ENCODE measurements at regions not wholly inside any gene's neighbourhood (a gene's known extent, or its start where the extent isn't known, plus 50 kb on each side); places are given as distances from the start of the nearest gene placed in this dataset.

DNA sequence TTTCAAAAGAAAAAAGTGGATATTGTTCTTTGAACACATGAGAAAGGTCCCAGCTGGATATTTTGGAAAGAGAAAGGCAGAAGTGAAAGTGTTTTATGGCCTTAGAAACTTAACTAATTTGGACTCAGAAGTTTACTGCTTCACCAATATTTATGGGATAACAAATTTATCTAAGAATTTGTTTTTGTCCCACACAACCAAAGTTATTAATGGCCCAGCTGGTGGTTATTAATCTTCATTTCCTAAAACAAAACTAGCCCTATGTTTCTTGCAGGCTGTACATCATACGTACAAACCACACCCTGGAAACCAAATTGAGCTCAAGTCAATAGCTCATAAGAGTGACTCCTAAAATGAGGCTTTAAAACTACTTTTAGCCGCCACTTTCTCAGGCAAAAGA, 372.9 kb upstream of the LMCD1 start:
- no peak for DNase-seq (ENCODE audit: low read depth in 1 of 2, low spot score in 1 of 2)
- TF ChIP-seq SPI1 (IDR thresholded peaks at IDR 0.05; ENCODE audit: borderline replicate concordance, low read depth) (no peak), POLR2AphosphoS5 (IDR thresholded peaks at IDR 0.05; ENCODE audit: low read depth) (no peak), GABPA (IDR thresholded peaks at IDR 0.05; ENCODE audit: low read depth) (no peak)
- TF ChIP-seq, protein P1, sequence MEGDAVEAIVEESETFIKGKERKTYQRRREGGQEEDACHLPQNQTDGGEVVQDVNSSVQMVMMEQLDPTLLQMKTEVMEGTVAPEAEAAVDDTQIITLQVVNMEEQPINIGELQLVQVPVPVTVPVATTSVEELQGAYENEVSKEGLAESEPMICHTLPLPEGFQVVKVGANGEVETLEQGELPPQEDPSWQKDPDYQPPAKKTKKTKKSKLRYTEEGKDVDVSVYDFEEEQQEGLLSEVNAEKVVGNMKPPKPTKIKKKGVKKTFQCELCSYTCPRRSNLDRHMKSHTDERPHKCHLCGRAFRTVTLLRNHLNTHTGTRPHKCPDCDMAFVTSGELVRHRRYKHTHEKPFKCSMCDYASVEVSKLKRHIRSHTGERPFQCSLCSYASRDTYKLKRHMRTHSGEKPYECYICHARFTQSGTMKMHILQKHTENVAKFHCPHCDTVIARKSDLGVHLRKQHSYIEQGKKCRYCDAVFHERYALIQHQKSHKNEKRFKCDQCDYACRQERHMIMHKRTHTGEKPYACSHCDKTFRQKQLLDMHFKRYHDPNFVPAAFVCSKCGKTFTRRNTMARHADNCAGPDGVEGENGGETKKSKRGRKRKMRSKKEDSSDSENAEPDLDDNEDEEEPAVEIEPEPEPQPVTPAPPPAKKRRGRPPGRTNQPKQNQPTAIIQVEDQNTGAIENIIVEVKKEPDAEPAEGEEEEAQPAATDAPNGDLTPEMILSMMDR (IDR thresholded peaks at IDR 0.05; ENCODE audit: insufficient read depth, low read length), result no peak
- TF ChIP-seq, protein P2, sequence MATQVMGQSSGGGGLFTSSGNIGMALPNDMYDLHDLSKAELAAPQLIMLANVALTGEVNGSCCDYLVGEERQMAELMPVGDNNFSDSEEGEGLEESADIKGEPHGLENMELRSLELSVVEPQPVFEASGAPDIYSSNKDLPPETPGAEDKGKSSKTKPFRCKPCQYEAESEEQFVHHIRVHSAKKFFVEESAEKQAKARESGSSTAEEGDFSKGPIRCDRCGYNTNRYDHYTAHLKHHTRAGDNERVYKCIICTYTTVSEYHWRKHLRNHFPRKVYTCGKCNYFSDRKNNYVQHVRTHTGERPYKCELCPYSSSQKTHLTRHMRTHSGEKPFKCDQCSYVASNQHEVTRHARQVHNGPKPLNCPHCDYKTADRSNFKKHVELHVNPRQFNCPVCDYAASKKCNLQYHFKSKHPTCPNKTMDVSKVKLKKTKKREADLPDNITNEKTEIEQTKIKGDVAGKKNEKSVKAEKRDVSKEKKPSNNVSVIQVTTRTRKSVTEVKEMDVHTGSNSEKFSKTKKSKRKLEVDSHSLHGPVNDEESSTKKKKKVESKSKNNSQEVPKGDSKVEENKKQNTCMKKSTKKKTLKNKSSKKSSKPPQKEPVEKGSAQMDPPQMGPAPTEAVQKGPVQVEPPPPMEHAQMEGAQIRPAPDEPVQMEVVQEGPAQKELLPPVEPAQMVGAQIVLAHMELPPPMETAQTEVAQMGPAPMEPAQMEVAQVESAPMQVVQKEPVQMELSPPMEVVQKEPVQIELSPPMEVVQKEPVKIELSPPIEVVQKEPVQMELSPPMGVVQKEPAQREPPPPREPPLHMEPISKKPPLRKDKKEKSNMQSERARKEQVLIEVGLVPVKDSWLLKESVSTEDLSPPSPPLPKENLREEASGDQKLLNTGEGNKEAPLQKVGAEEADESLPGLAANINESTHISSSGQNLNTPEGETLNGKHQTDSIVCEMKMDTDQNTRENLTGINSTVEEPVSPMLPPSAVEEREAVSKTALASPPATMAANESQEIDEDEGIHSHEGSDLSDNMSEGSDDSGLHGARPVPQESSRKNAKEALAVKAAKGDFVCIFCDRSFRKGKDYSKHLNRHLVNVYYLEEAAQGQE (IDR thresholded peaks at IDR 0.05; ENCODE audit: insufficient replicate concordance, low read depth), result no peak

DNA sequence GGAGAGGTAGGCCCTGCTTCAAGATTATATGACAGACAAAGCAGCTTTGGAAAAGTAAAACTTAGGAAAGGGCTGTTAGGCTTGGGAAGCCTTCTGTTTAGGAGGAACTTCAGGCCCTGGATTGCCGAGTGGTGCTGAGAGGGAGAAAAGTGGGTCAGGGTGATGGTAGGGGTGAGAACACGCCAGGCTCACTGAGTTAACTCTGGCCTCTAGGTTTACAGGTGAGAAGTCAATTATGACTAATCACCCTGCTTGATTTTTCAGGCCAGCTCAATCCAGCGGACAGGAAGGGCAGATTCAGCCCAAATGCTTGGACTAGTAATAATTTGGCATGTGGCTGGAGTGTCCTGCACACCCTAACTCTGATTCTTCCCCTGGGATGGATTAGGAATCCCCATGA, 365.1 kb upstream of the LMCD1 start:
- no peak overlapping the region for H3K27ac ChIP-seq (replicated peaks)
- no peak for TF ChIP-seq SPI1 (IDR thresholded peaks at IDR 0.05; ENCODE audit: borderline replicate concordance, low read depth)
- TF ChIP-seq POLR2AphosphoS5 (IDR thresholded peaks at IDR 0.05; ENCODE audit: low read depth), result no peak
- TF ChIP-seq GABPA (IDR thresholded peaks at IDR 0.05; ENCODE audit: low read depth), result no peak
- TF ChIP-seq, protein P1 (IDR thresholded peaks at IDR 0.05; ENCODE audit: insufficient read depth, low read length), result no peak
- H3K4me3 ChIP-seq (replicated peaks; ENCODE audit: insufficient read depth, low read length), result no peak overlapping the region
- DNase-seq (ENCODE audit: low read depth in 1 of 2, low spot score in 1 of 2), result no peak
- H3K27me3 ChIP-seq (ENCODE audit: insufficient read depth, poor library complexity, severe bottlenecking), result no peaks in the 10 kb centered on the region

More for the DNA sequence above, 372.9 kb upstream of the LMCD1 start:
- no peaks in the 10 kb centered on the region for H3K27me3 ChIP-seq (ENCODE audit: insufficient read depth, poor library complexity, severe bottlenecking)
- no peak overlapping the region for H3K27ac ChIP-seq (replicated peaks)
- no peak overlapping the region for H3K4me3 ChIP-seq (replicated peaks; ENCODE audit: insufficient read depth, low read length)

DNA sequence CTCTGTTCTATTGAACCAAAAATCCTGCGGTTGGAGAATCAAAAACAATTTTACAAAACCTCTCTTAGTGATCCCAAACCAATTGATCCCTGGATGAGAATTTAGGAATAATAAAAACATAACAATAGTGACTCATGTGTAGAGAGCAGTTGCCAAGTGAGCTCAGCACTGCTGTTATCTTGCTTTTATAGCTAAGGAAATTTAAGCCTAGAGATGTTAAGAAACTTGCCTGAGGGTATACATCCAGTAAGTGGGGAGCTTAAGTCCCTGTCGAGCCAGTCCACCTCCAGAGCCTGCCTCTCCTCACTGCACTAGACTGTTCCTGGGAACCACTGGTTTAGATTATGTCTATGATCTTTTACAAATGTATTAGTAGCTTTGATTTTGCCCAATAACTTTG, 358.4 kb upstream of the LMCD1 start:
- H3K27ac ChIP-seq (replicated peaks), result no peak overlapping the region
- H3K27me3 ChIP-seq (ENCODE audit: insufficient read depth, poor library complexity, severe bottlenecking), result no peaks in the 10 kb centered on the region
- TF ChIP-seq, protein P2 (IDR thresholded peaks at IDR 0.05; ENCODE audit: insufficient replicate concordance, low read depth), result no peak
- no peak for TF ChIP-seq POLR2AphosphoS5 (IDR thresholded peaks at IDR 0.05; ENCODE audit: low read depth)
- TF ChIP-seq, protein P1 (IDR thresholded peaks at IDR 0.05; ENCODE audit: insufficient read depth, low read length), result no peak
- no peak for TF ChIP-seq GABPA (IDR thresholded peaks at IDR 0.05; ENCODE audit: low read depth)
- no peak for TF ChIP-seq SPI1 (IDR thresholded peaks at IDR 0.05; ENCODE audit: borderline replicate concordance, low read depth)
- H3K4me3 ChIP-seq (replicated peaks; ENCODE audit: insufficient read depth, low read length), result no peak overlapping the region
- no peak for DNase-seq (ENCODE audit: low read depth in 1 of 2, low spot score in 1 of 2)

DNA sequence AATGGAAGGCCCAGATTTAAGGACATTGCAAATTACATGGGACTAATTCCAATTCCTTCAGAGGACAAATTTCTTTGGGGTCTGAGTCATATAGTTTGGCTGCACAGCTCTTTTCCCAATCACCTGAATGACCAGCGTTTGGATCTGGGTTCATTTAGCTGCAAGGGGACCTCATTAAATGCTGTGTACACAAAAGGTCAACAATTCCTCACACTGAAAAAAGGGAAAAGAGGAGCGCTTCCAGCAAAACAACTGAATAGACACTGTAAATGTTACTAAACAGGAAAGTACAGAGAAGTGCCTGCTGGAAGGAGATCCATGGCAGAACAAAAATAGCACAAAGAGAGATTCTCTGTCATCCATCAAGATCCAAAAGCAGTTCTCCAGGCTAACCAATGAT, 356.0 kb upstream of the LMCD1 start:
- TF ChIP-seq, protein P1 (IDR thresholded peaks at IDR 0.05; ENCODE audit: insufficient read depth, low read length), result no peak
- TF ChIP-seq, protein P2 (IDR thresholded peaks at IDR 0.05; ENCODE audit: insufficient replicate concordance, low read depth), result no peak
- TF ChIP-seq POLR2AphosphoS5 (IDR thresholded peaks at IDR 0.05; ENCODE audit: low read depth) (no peak), SPI1 (IDR thresholded peaks at IDR 0.05; ENCODE audit: borderline replicate concordance, low read depth) (no peak), GABPA (IDR thresholded peaks at IDR 0.05; ENCODE audit: low read depth) (no peak)
- no peaks in the 10 kb centered on the region for H3K27me3 ChIP-seq (ENCODE audit: insufficient read depth, poor library complexity, severe bottlenecking)
- no peak overlapping the region for H3K27ac ChIP-seq (replicated peaks)
- no peak for DNase-seq (ENCODE audit: low read depth in 1 of 2, low spot score in 1 of 2)
- H3K4me3 ChIP-seq (replicated peaks; ENCODE audit: insufficient read depth, low read length), result no peak overlapping the region

Data from HL-60 (cell line).